SK-N-SH treated with all-trans-retinoic acid at 6 μM for 48 hours (cell line): ENCODE measurements at regions not wholly inside any gene's neighbourhood (a gene's known extent, or its start where the extent isn't known, plus 50 kb on each side); places are given as distances from the start of the nearest gene placed in this dataset.

ENCODE experiments used
- CSDC2 ChIP-seq: fragments of 250-450 bp; sonication (Bioruptor Pico); IDR thresholded peaks from 2 replicates; pipeline ENCODE4 v1.5.0; 2020; ENCODE audit warnings: mild to moderate bottlenecking, moderate library complexity
- ISL1 ChIP-seq: fragments of 250-450 bp; sonication (Bioruptor Pico); IDR thresholded peaks from 2 replicates; pipeline ENCODE4 v2.1.2; 2022; ENCODE audit warnings: mild to moderate bottlenecking, moderate library complexity
- OSR1 ChIP-seq: fragments of 250-450 bp; sonication (Bioruptor Pico); IDR thresholded peaks from 2 replicates; pipeline ENCODE4 v1.8.0; 2022; ENCODE audit warnings: moderate library complexity, mild to moderate bottlenecking, inconsistent platforms
- RARB ChIP-seq: fragments of 250-450 bp; sonication (Bioruptor Pico); IDR thresholded peaks from 2 replicates; pipeline ENCODE4 v1.8.0; 2021; ENCODE audit warnings: mild to moderate bottlenecking, moderate library complexity
- SNAI2 ChIP-seq: fragments of 250-450 bp; sonication (Bioruptor Pico); IDR thresholded peaks from 2 replicates; pipeline ENCODE4 v1.5.0; 2020; ENCODE audit warnings: mild to moderate bottlenecking, moderate library complexity
- TCF4 ChIP-seq: fragments of 250-450 bp; sonication (Bioruptor Pico); IDR thresholded peaks from 2 replicates; pipeline ENCODE4 v1.8.0; 2021; ENCODE audit warnings: mild to moderate bottlenecking, moderate library complexity, borderline replicate concordance
- TOX ChIP-seq: fragments of 250-450 bp; sonication (Bioruptor Pico); IDR thresholded peaks from 2 replicates; pipeline ENCODE4 v1.8.0; 2021; ENCODE audit warnings: mild to moderate bottlenecking, moderate library complexity, borderline replicate concordance
- ZFP3 ChIP-seq: fragments of 250-450 bp; sonication (Bioruptor Pico); IDR thresholded peaks from 2 replicates; pipeline ENCODE4 v1.5.0; 2020; ENCODE audit warnings: mild to moderate bottlenecking, moderate library complexity
- ZFP30 ChIP-seq: fragments of 450-650 bp; formaldehyde crosslinking; IDR thresholded peaks from 2 replicates; pipeline ENCODE4 v1.5.0; 2022; ENCODE audit warnings: mild to moderate bottlenecking, moderate library complexity
- ZNF565 ChIP-seq: fragments of 450-650 bp; formaldehyde crosslinking; conservative IDR thresholded peaks from 2 replicates; pipeline ENCODE4 v1.5.0; 2020; ENCODE audit warnings: low read depth, mild to moderate bottlenecking, moderate library complexity
- TF ChIP-seq, protein P1 (sequence below): fragments of 250-450 bp; sonication (Bioruptor Pico); IDR thresholded peaks from 2 replicates; pipeline ENCODE4 v1.8.0; 2020; ENCODE audit warnings: mild to moderate bottlenecking, moderate library complexity, borderline replicate concordance
- TF ChIP-seq, protein P2 (sequence below): fragments of 250-450 bp; sonication (Bioruptor Pico); IDR thresholded peaks from 2 replicates; pipeline ENCODE4 v1.5.0; 2020; ENCODE audit warnings: mild to moderate bottlenecking, moderate library complexity
- TF ChIP-seq, protein P3 (sequence below): fragments of 250-450 bp; sonication (Bioruptor Pico); IDR thresholded peaks from 2 replicates; pipeline ENCODE4 v1.8.0; 2021; ENCODE audit warnings: low read depth, mild to moderate bottlenecking, moderate library complexity, borderline replicate concordance

DNA sequence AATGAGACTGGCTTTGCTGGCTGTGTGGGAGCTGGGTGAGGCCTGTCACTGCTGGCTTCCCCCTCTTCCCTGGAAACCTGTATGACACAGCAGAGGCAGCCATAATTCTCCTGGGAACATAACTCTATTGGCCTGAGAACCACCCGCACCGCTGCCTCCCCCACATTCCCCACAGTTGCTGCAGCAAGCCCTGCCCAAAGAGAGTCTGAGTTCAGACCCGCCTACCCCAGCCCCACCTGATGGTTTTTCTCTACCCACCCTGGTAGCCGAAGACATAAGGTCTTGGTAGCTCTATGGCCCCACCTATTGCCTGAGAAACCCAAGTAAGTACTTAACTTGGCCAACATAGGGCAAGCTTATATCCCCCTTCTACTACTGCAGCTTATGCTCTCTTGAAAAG, 174.8 kb downstream of the C11orf91 start:
- TF ChIP-seq ZNF565, result no peak
- no peak for TF ChIP-seq SNAI2
- no peak for TF ChIP-seq ZFP30 (CRISPR knock-in tag)
- no peak for TF ChIP-seq OSR1 (CRISPR knock-in tag)
- TF ChIP-seq, protein P1, sequence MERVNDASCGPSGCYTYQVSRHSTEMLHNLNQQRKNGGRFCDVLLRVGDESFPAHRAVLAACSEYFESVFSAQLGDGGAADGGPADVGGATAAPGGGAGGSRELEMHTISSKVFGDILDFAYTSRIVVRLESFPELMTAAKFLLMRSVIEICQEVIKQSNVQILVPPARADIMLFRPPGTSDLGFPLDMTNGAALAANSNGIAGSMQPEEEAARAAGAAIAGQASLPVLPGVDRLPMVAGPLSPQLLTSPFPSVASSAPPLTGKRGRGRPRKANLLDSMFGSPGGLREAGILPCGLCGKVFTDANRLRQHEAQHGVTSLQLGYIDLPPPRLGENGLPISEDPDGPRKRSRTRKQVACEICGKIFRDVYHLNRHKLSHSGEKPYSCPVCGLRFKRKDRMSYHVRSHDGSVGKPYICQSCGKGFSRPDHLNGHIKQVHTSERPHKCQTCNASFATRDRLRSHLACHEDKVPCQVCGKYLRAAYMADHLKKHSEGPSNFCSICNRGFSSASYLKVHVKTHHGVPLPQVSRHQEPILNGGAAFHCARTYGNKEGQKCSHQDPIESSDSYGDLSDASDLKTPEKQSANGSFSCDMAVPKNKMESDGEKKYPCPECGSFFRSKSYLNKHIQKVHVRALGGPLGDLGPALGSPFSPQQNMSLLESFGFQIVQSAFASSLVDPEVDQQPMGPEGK (CRISPR knock-in tag), result no peak
- no peak for TF ChIP-seq ISL1 (CRISPR knock-in tag)
- no peak for TF ChIP-seq RARB (CRISPR knock-in tag)
- TF ChIP-seq TOX (CRISPR knock-in tag), result no peak
- no peak for TF ChIP-seq TCF4 (CRISPR knock-in tag)
- TF ChIP-seq ZFP3 (CRISPR knock-in tag), result no peak
- TF ChIP-seq, protein P2, sequence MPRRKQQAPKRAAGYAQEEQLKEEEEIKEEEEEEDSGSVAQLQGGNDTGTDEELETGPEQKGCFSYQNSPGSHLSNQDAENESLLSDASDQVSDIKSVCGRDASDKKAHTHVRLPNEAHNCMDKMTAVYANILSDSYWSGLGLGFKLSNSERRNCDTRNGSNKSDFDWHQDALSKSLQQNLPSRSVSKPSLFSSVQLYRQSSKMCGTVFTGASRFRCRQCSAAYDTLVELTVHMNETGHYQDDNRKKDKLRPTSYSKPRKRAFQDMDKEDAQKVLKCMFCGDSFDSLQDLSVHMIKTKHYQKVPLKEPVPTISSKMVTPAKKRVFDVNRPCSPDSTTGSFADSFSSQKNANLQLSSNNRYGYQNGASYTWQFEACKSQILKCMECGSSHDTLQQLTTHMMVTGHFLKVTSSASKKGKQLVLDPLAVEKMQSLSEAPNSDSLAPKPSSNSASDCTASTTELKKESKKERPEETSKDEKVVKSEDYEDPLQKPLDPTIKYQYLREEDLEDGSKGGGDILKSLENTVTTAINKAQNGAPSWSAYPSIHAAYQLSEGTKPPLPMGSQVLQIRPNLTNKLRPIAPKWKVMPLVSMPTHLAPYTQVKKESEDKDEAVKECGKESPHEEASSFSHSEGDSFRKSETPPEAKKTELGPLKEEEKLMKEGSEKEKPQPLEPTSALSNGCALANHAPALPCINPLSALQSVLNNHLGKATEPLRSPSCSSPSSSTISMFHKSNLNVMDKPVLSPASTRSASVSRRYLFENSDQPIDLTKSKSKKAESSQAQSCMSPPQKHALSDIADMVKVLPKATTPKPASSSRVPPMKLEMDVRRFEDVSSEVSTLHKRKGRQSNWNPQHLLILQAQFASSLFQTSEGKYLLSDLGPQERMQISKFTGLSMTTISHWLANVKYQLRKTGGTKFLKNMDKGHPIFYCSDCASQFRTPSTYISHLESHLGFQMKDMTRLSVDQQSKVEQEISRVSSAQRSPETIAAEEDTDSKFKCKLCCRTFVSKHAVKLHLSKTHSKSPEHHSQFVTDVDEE (CRISPR knock-in tag), result no peak
- no peak for TF ChIP-seq CSDC2
- TF ChIP-seq, protein P3, sequence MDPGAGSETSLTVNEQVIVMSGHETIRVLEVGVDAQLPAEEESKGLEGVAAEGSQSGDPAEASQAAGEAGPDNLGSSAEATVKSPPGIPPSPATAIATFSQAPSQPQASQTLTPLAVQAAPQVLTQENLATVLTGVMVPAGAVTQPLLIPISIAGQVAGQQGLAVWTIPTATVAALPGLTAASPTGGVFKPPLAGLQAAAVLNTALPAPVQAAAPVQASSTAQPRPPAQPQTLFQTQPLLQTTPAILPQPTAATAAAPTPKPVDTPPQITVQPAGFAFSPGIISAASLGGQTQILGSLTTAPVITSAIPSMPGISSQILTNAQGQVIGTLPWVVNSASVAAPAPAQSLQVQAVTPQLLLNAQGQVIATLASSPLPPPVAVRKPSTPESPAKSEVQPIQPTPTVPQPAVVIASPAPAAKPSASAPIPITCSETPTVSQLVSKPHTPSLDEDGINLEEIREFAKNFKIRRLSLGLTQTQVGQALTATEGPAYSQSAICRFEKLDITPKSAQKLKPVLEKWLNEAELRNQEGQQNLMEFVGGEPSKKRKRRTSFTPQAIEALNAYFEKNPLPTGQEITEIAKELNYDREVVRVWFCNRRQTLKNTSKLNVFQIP (CRISPR knock-in tag), result no peak
